Muscle layer of duodenum (tissue), 2 donors: ENCODE measurements at regions not wholly inside any gene's neighbourhood (a gene's known extent, or its start where the extent isn't known, plus 50 kb on each side); places are given as distances from the start of the nearest gene placed in this dataset.

Experiments used
- H3K27ac ChIP-seq: one replicate; pipeline ENCODE4 v1.7.0; 2013; ENCODE audit warnings: mild to moderate bottlenecking, low read length
- H3K27me3 ChIP-seq: one replicate; pipeline ENCODE4 v1.7.0; 2013; ENCODE audit warnings: low read depth, mild to moderate bottlenecking, control low read depth, low read length
- H3K36me3 ChIP-seq, 2 donors: one replicate each; pipeline ENCODE4 v1.7.0; 2013; ENCODE audit warnings: low read length in 2 of 2, control low read depth in 1 of 2, mild to moderate bottlenecking in 1 of 2; ENCODE audit not compliant: insufficient read depth in 2 of 2, control insufficient read depth in 1 of 2
- H3K4me1 ChIP-seq, 2 donors: one replicate each; pipeline ENCODE4 v1.7.0; 2013; ENCODE audit warnings: low read length in 2 of 2, mild to moderate bottlenecking in 2 of 2, control low read depth in 1 of 2, moderate library complexity in 1 of 2; ENCODE audit not compliant: insufficient read depth in 2 of 2, control insufficient read depth in 1 of 2
- H3K4me3 ChIP-seq, 2 donors: one replicate each; pipeline ENCODE4 v1.7.0; 2013; ENCODE audit warnings: low read length in 2 of 2, low read depth in 1 of 2, mild to moderate bottlenecking in 1 of 2
- H3K9me3 ChIP-seq, 2 donors: one replicate each; pipeline ENCODE4 v1.7.0; 2013; ENCODE audit warnings: low read length in 2 of 2, control low read depth in 1 of 2, mild to moderate bottlenecking in 1 of 2; ENCODE audit not compliant: control insufficient read depth in 1 of 2
- donor health status: healthy.

- H3K36me3 ChIP-seq: no peaks in the 10 kb centered on the region
- no peak overlapping the region for H3K4me3 ChIP-seq
- H3K27ac ChIP-seq: no peak overlapping the region
- H3K4me1 ChIP-seq: no peaks in the 10 kb centered on the region
- H3K27me3 ChIP-seq: no peaks in the 10 kb centered on the region
- no peaks in the 10 kb centered on the region for H3K9me3 ChIP-seq
Observed at GRCh38 chr2:2839393-2839781, 508.3 kb upstream of the MYT1L start.

- Histone ChIP-seq H3K27me3 (no peaks in the 10 kb centered on the region), H3K27ac (no peak overlapping the region), H3K4me1 (no peaks in the 10 kb centered on the region), H3K9me3 (no peaks in the 10 kb centered on the region), H3K4me3 (no peak overlapping the region), H3K36me3 (no peaks in the 10 kb centered on the region)
Observed at GRCh38 chr2:2838548-2838845, 507.4 kb upstream of the MYT1L start.

GRCh38 chr2:2837746-2838547, 506.9 kb upstream of the MYT1L start:
- Histone ChIP-seq H3K27me3 (no peaks in the 10 kb centered on the region), H3K27ac (no peak overlapping the region), H3K4me3 (no peak overlapping the region), H3K4me1 (no peaks in the 10 kb centered on the region), H3K9me3 (no peaks in the 10 kb centered on the region), H3K36me3 (no peaks in the 10 kb centered on the region)

GRCh38 chr2:2836343-2837070, 505.4 kb upstream of the MYT1L start:
- no peaks in the 10 kb centered on the region for H3K27me3 ChIP-seq
- no peaks in the 10 kb centered on the region for H3K9me3 ChIP-seq
- no peak overlapping the region for H3K27ac ChIP-seq
- no peak overlapping the region for H3K4me3 ChIP-seq
- no peaks in the 10 kb centered on the region for H3K36me3 ChIP-seq
- H3K4me1 ChIP-seq: no peaks in the 10 kb centered on the region

- Histone ChIP-seq H3K27me3 (no peaks in the 10 kb centered on the region), H3K36me3 (no peaks in the 10 kb centered on the region), H3K9me3 (no peaks in the 10 kb centered on the region), H3K4me1 (no peaks in the 10 kb centered on the region), H3K4me3 (no peak overlapping the region), H3K27ac (no peak overlapping the region)
Observed at GRCh38 chr2:2834516-2835254, 503.6 kb upstream of the MYT1L start.

GRCh38 chr2:2834105-2834504, 503.0 kb upstream of the MYT1L start:
- no peak overlapping the region for H3K27ac ChIP-seq
- H3K9me3 ChIP-seq: no peaks in the 10 kb centered on the region
- H3K4me1 ChIP-seq: no peaks in the 10 kb centered on the region
- no peaks in the 10 kb centered on the region for H3K27me3 ChIP-seq
- no peak overlapping the region for H3K4me3 ChIP-seq
- H3K36me3 ChIP-seq: no peaks in the 10 kb centered on the region

GRCh38 chr2:2832657-2833056, 501.6 kb upstream of the MYT1L start:
- no peaks in the 10 kb centered on the region for H3K36me3 ChIP-seq
- no peaks in the 10 kb centered on the region for H3K27me3 ChIP-seq
- H3K9me3 ChIP-seq: no peaks in the 10 kb centered on the region
- no peak overlapping the region for H3K4me3 ChIP-seq
- H3K4me1 ChIP-seq: no peaks in the 10 kb centered on the region
- no peak overlapping the region for H3K27ac ChIP-seq

GRCh38 chr2:2831633-2832032, 500.6 kb upstream of the MYT1L start:
- Histone ChIP-seq H3K36me3 (no peaks in the 10 kb centered on the region), H3K27me3 (no peaks in the 10 kb centered on the region), H3K4me3 (no peak overlapping the region), H3K9me3 (no peaks in the 10 kb centered on the region), H3K27ac (no peak overlapping the region), H3K4me1 (no peaks in the 10 kb centered on the region)

GRCh38 chr2:2830576-2830975, 499.5 kb upstream of the MYT1L start:
- no peak overlapping the region for H3K27ac ChIP-seq
- no peaks in the 10 kb centered on the region for H3K27me3 ChIP-seq
- no peak overlapping the region for H3K4me3 ChIP-seq
- H3K4me1 ChIP-seq: no peaks in the 10 kb centered on the region
- H3K36me3 ChIP-seq: no peaks in the 10 kb centered on the region
- no peaks in the 10 kb centered on the region for H3K9me3 ChIP-seq

- Histone ChIP-seq H3K36me3 (no peaks in the 10 kb centered on the region), H3K27me3 (no peaks in the 10 kb centered on the region), H3K4me1 (no peaks in the 10 kb centered on the region), H3K27ac (no peak overlapping the region), H3K4me3 (no peak overlapping the region), H3K9me3 (no peaks in the 10 kb centered on the region)
Observed at GRCh38 chr2:2828774-2829368, 497.8 kb upstream of the MYT1L start.

GRCh38 chr2:2827761-2828221, 496.7 kb upstream of the MYT1L start:
- Histone ChIP-seq H3K27me3 (no peaks in the 10 kb centered on the region), H3K9me3 (no peaks in the 10 kb centered on the region), H3K27ac (no peak overlapping the region), H3K4me1 (no peaks in the 10 kb centered on the region), H3K36me3 (no peaks in the 10 kb centered on the region), H3K4me3 (no peak overlapping the region)
